Endothelial cell of umbilical vein (primary cell): ENCODE measurements at regions not wholly inside any gene's neighbourhood (a gene's known extent, or its start where the extent isn't known, plus 50 kb on each side); places are given as distances from the start of the nearest gene placed in this dataset.

ENCODE experiments used
- BruUV-seq: library from RNA; stranded (reverse); fragments of 400-500 nt; replicated peaks from 2 replicates; lab custom pipeline; 2021; lab: Mats Ljungman, UMichigan
- CTCF ChIA-PET: fragments of 300-600, 350-600 bp; sonication (Branson Sonifier 250); formaldehyde crosslinking; loops from one replicate; lab custom pipeline; 2021; ENCODE audit warnings: antibody characterized with exemption, inconsistent platforms; lab: Charles Lee
- POLR2A ChIA-PET: fragments of 300-600, 350-600 bp; sonication (Branson Sonifier 250); formaldehyde crosslinking; loops from one replicate; lab custom pipeline; 2021; ENCODE audit warnings: antibody characterized with exemption, inconsistent platforms; lab: Charles Lee
- DNase-seq: peaks from one replicate; pipeline ENCODE4 v3.0.0-alpha.2; 2011; ENCODE audit warnings: low read depth, low spot score
- FAIRE-seq: peaks from 2 replicates; lab custom pipeline; 2011; peaks lifted over from hg19 to GRCh38; lab: Jason Lieb, UNC
- H2AFZ ChIP-seq: 2 replicates; pipeline ENCODE4 v1.6.0; 2012; ENCODE audit warnings: low read depth, low read length, control low read depth, inconsistent platforms
- H3K27ac ChIP-seq: 2 replicates; pipeline ENCODE4 v1.5.1; 2011; ENCODE audit warnings: low read depth, mild to moderate bottlenecking, control low read depth, low read length, moderate library complexity; ENCODE audit not compliant: insufficient read depth
- H3K27me3 ChIP-seq, 2 experiments: 2 replicates each; pipeline versions ENCODE4 v1.6.0 to v1.6.1; 2011; ENCODE audit warnings: low read length in 2 of 2, mixed read lengths in 1 of 2; ENCODE audit not compliant: control insufficient read depth in 2 of 2, insufficient read depth in 2 of 2
- H3K36me3 ChIP-seq, 2 experiments: 2 replicates in 1 of 2; 3 replicates in 1 of 2; pipeline ENCODE4 v1.5.1; 2011; ENCODE audit warnings: low read length in 2 of 2, mild to moderate bottlenecking in 1 of 2, moderate library complexity in 1 of 2; ENCODE audit not compliant: control insufficient read depth in 2 of 2, insufficient read depth in 2 of 2; ENCODE audit errors: extremely low read depth in 1 of 2
- H3K4me1 ChIP-seq: 3 replicates; pipeline ENCODE4 v1.5.1; 2011; ENCODE audit warnings: mild to moderate bottlenecking, low read length; ENCODE audit not compliant: control insufficient read depth, insufficient read depth; ENCODE audit errors: extremely low read depth
- H3K4me2 ChIP-seq: 2 replicates; pipeline ENCODE4 v1.6.1; 2011; ENCODE audit warnings: low read length, control low read depth, mixed read lengths; ENCODE audit not compliant: insufficient read depth
- H3K4me3 ChIP-seq, 3 experiments: fragments of 200-600 bp in 1 of 3; sonication (generic), shearing (Covaris generic) in 1 of 3; replicated peaks in 1 of 3; 2 replicates each; pipeline ENCODE4 v1.5.1; 2011 to 2016; ENCODE audit warnings: control low read depth in 3 of 3, low read length in 3 of 3, mild to moderate bottlenecking in 2 of 3, inconsistent platforms in 1 of 3, low read depth in 1 of 3, moderate library complexity in 1 of 3; ENCODE audit not compliant: insufficient read depth in 1 of 3
- H3K79me2 ChIP-seq: 2 replicates; pipeline ENCODE4 v1.6.0; 2012; ENCODE audit warnings: low read length, inconsistent platforms; ENCODE audit not compliant: control insufficient read depth, insufficient read depth
- H3K9ac ChIP-seq: replicated peaks from 2 replicates; pipeline ENCODE3; 2011; ENCODE audit warnings: low read length, control low read depth; ENCODE audit not compliant: insufficient read depth; ENCODE audit errors: extremely low read depth
- H3K9me1 ChIP-seq: replicated peaks from 3 replicates; pipeline ENCODE4 v1.6.0; 2011; ENCODE audit warnings: mild to moderate bottlenecking, low read length; ENCODE audit not compliant: control insufficient read depth, insufficient read depth; ENCODE audit errors: extremely low read depth
- H3K9me3 ChIP-seq: replicated peaks from 2 replicates; pipeline ENCODE4 v1.5.1; 2012; ENCODE audit warnings: low read length, inconsistent platforms; ENCODE audit not compliant: control insufficient read depth, insufficient read depth
- H4K20me1 ChIP-seq: replicated peaks from 2 replicates; pipeline ENCODE3; 2011; ENCODE audit warnings: mild to moderate bottlenecking, low read length; ENCODE audit not compliant: control insufficient read depth, insufficient read depth; ENCODE audit errors: extremely low read depth
- EZH2 ChIP-seq: IDR thresholded peaks from 2 replicates; pipeline ENCODE4 v1.6.1; 2012; ENCODE audit warnings: borderline replicate concordance, low read depth, mild to moderate bottlenecking, moderate library complexity, low read length, inconsistent platforms; ENCODE audit not compliant: severe bottlenecking
- FOS ChIP-seq: IDR thresholded peaks from 2 replicates; pipeline ENCODE4 v1.6.1; 2011; ENCODE audit warnings: mild to moderate bottlenecking, low read length, moderate library complexity, borderline replicate concordance; ENCODE audit not compliant: insufficient read depth
- GATA2 ChIP-seq: IDR thresholded peaks from 2 replicates; pipeline ENCODE4 v1.7.0; 2011; ENCODE audit warnings: low read depth, mild to moderate bottlenecking, moderate library complexity, mixed read lengths, low read length; ENCODE audit not compliant: insufficient read length, insufficient read depth
- JUN ChIP-seq: IDR thresholded peaks from 2 replicates; pipeline ENCODE4 v1.6.1; 2011; ENCODE audit warnings: borderline replicate concordance, low read depth; ENCODE audit not compliant: insufficient read length, insufficient read depth
- MYC ChIP-seq: IDR thresholded peaks from one replicate; pipeline ENCODE4 v1.6.1; 2011; ENCODE audit warnings: mild to moderate bottlenecking, low read depth, low read length
- POLR2A ChIP-seq: IDR thresholded peaks from 2 replicates; pipeline ENCODE4 v1.6.1; 2012; ENCODE audit warnings: low read depth, mild to moderate bottlenecking, control low read depth, low read length
- POLR2AphosphoS5 ChIP-seq: IDR thresholded peaks from 2 replicates; pipeline ENCODE4 v1.6.1; 2012; ENCODE audit warnings: low read depth, mild to moderate bottlenecking, control low read depth, low read length, moderate library complexity; ENCODE audit not compliant: insufficient read depth
- dilution Hi-C: fragments of 300-500 bp; cut with MboI; formaldehyde crosslinking; loops from one replicate; pipeline ENCODE4 v1.15.0; 2019; ENCODE audit warnings: low sequenced_read_pairs; ENCODE audit not compliant: extremely low pct_ligation_motif_present
- intact Hi-C: fragments of 100-400 bp; cut with micrococcal nuclease; formaldehyde crosslinking; loops from one replicate; pipeline ENCODE4 v1.10.0; 2022
- TF ChIP-seq, protein P1 (sequence below), 2 donors: IDR thresholded peaks; 1 replicate in 1 of 2; 2 replicates in 1 of 2; pipeline ENCODE4 v1.5.1; 2011; ENCODE audit warnings: low read length in 2 of 2, mild to moderate bottlenecking in 2 of 2, moderate library complexity in 2 of 2, control low read depth in 1 of 2, inconsistent platforms in 1 of 2, low read depth in 1 of 2; ENCODE audit not compliant: insufficient read depth in 1 of 2; ENCODE audit errors: extremely low read depth in 1 of 2
- TF ChIP-seq, protein P2 (sequence below): IDR thresholded peaks from 2 replicates; pipeline ENCODE4 v1.6.1; 2011; ENCODE audit not compliant: insufficient read depth, insufficient read length

DNA sequence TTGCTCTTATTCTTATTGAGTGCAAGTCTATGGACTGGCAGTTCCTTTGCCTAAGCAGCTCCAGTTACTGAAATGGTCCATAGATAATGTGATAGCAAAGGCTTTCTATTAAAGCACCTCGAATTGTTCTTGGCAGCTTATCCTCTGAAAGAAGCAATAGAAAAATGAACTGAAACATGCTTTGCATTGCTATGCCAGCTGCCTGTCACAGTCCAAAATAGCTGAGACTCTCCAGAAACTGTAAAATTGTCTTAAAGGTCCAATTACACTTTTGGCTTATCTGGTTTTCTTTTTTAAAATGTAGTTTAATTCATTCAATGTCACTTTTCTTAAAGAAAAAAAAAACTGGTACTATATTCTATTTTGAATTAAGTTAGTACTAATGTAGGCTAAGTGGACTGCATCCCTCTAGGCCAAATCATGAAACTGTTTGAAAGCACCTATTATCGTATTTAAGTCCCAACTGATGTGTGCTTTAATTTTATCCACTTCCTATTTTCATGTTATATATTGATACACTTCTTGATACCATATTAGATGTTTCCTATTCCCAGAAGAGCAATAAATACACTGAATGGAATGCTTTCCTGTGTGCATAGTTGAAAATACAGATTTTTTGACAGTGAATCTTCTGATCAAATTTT, 208.0 kb upstream of the DEPDC1 start:
- H3K4me1 ChIP-seq: no peaks in the 10 kb centered on the region
- BruUV-seq: no TSS peak
- H3K4me2 ChIP-seq: no peak overlapping the region
- ChIA-PET POLR2A (no interaction called here), CTCF (no interaction called here)
- dilution Hi-C loops (no loop called here), intact Hi-C loops (no loop called here)
- no peak overlapping the region for H3K9ac ChIP-seq
- no peaks in the 10 kb centered on the region for H3K79me2 ChIP-seq
- no peaks in the 10 kb centered on the region for H4K20me1 ChIP-seq
- H3K9me3 ChIP-seq: no peaks in the 10 kb centered on the region
- TF ChIP-seq EZH2 (no peak), POLR2AphosphoS5 (no peak), POLR2A (no peak), JUN (no peak), FOS (no peak), MYC (no peak), GATA2 (no peak)
- TF ChIP-seq, protein P1, sequence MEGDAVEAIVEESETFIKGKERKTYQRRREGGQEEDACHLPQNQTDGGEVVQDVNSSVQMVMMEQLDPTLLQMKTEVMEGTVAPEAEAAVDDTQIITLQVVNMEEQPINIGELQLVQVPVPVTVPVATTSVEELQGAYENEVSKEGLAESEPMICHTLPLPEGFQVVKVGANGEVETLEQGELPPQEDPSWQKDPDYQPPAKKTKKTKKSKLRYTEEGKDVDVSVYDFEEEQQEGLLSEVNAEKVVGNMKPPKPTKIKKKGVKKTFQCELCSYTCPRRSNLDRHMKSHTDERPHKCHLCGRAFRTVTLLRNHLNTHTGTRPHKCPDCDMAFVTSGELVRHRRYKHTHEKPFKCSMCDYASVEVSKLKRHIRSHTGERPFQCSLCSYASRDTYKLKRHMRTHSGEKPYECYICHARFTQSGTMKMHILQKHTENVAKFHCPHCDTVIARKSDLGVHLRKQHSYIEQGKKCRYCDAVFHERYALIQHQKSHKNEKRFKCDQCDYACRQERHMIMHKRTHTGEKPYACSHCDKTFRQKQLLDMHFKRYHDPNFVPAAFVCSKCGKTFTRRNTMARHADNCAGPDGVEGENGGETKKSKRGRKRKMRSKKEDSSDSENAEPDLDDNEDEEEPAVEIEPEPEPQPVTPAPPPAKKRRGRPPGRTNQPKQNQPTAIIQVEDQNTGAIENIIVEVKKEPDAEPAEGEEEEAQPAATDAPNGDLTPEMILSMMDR (IDR thresholded peaks at IDR 0.05; ENCODE audit: extremely low read depth in 1 of 2, insufficient read depth in 1 of 2, low read depth in 1 of 2, low read length in 2 of 2): no peak
- TF ChIP-seq, protein P2, sequence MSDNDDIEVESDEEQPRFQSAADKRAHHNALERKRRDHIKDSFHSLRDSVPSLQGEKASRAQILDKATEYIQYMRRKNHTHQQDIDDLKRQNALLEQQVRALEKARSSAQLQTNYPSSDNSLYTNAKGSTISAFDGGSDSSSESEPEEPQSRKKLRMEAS: no peak
- no peak overlapping the region for H2AFZ ChIP-seq
- no peak for FAIRE-seq
- no peak overlapping the region for H3K4me3 ChIP-seq
- H3K27me3 ChIP-seq: peaks cover 0 to 2% of the 10 kb centered on the region in 2 experiments
- no peak overlapping the region for H3K27ac ChIP-seq
- DNase-seq: no peak
- H3K36me3 ChIP-seq: no peaks in the 10 kb centered on the region
- H3K9me1 ChIP-seq: no peaks in the 10 kb centered on the region
